ENCODE measurements at regions not wholly inside any gene's neighbourhood (a gene's known extent, or its start where the extent isn't known, plus 50 kb on each side); places are given as distances from the start of the nearest gene placed in this dataset.

GRCh38 chr3:151556596-151556995 is 95.7 kb upstream of the IGSF10 start:
- H3K9ac ChIP-seq (ENCODE audit: insufficient read depth, low read length, poor library complexity, severe bottlenecking) = no peak overlapping the region
- H3K4me3 ChIP-seq (replicated peaks in 1 of 3; ENCODE audit: low read depth in 2 of 3, low read length in 3 of 3) = no peak overlapping the region
- peak overlapping the region in 1 of 2 donors; percentile 21 for H3K27ac ChIP-seq (ENCODE audit: low read depth in 1 of 2, low read length in 2 of 2)
- DNase-seq = peak; percentile 29 to 60 (median 46)
- H2AFZ ChIP-seq (ENCODE audit: insufficient read depth, low read depth, low read length, poor library complexity, severe bottlenecking) = no peak overlapping the region
- TF ChIP-seq CTCF (IDR thresholded peaks at IDR 0.05) = no peak
- Mint-ChIP-seq H3K27me3 (ENCODE audit: low read depth in 3 of 3) (no peaks in the 10 kb centered on the region), H3K4me1 (peaks cover 39% of the 10 kb centered on the region), H3K9me3 (peaks cover 0 to 5% (median 4%) of the 10 kb centered on the region in 7 donors), H3K36me3 (no peaks in the 10 kb centered on the region), H3K27ac (peak overlapping the region in 3 of 7 donors; percentile 38 to 76 (median 62)), H3K4me3 (peak overlapping the region in 1 of 2 donors; percentile 58)
- H3K36me3 ChIP-seq (replicated peaks in 1 of 2; ENCODE audit: control insufficient read depth in 1 of 2, insufficient read depth in 2 of 2, low read length in 2 of 2) = no peaks in the 10 kb centered on the region
- no peak overlapping the region for H3K4me2 ChIP-seq (replicated peaks; ENCODE audit: extremely low read depth, low read length, poor library complexity, severe bottlenecking)
- H3K9me3 ChIP-seq (replicated peaks in 1 of 2; ENCODE audit: control insufficient read depth in 1 of 2, insufficient read depth in 1 of 2, low read length in 2 of 2) = no peaks in the 10 kb centered on the region
- WGBS (ENCODE audit: insufficient coverage) = 48% methylated on average over 3 of the region's 3 CpGs
- no peaks in the 10 kb centered on the region for H4K20me1 ChIP-seq (ENCODE audit: insufficient read depth, low read length)
- H3K79me2 ChIP-seq (ENCODE audit: insufficient read depth, low read length) = no peaks in the 10 kb centered on the region
- intact Hi-C loops (cut with micrococcal nuclease) = no loop called here
- no peaks in the 10 kb centered on the region for H3K27me3 ChIP-seq (ENCODE audit: control insufficient read depth in 2 of 2, insufficient read depth in 2 of 2, low read length in 2 of 2)
- peaks cover 32 to 43% of the 10 kb centered on the region in 2 donors for H3K4me1 ChIP-seq (ENCODE audit: control insufficient read depth in 1 of 2, insufficient read depth in 2 of 2, low read length in 2 of 2)

GRCh38 chr3:151555523-151555922 is 94.7 kb upstream of the IGSF10 start:
- no peak overlapping the region for H3K27ac ChIP-seq (ENCODE audit: low read depth in 1 of 2, low read length in 2 of 2)
- H3K27me3 ChIP-seq (ENCODE audit: control insufficient read depth in 2 of 2, insufficient read depth in 2 of 2, low read length in 2 of 2) = no peaks in the 10 kb centered on the region
- Mint-ChIP-seq H3K9me3 (peaks cover 0 to 6% (median 5%) of the 10 kb centered on the region in 7 donors), H3K27ac (no peak overlapping the region), H3K27me3 (ENCODE audit: low read depth in 3 of 3) (no peaks in the 10 kb centered on the region), H3K4me1 (peaks cover 36% of the 10 kb centered on the region), H3K4me3 (no peak overlapping the region), H3K36me3 (no peaks in the 10 kb centered on the region)
- H3K36me3 ChIP-seq (replicated peaks in 1 of 2; ENCODE audit: control insufficient read depth in 1 of 2, insufficient read depth in 2 of 2, low read length in 2 of 2) = no peaks in the 10 kb centered on the region
- 88% methylated on average over 1 of the region's 2 CpGs for WGBS (ENCODE audit: insufficient coverage)
- no peaks in the 10 kb centered on the region for H3K79me2 ChIP-seq (ENCODE audit: insufficient read depth, low read length)
- H2AFZ ChIP-seq (ENCODE audit: insufficient read depth, low read depth, low read length, poor library complexity, severe bottlenecking) = no peak overlapping the region
- H3K9ac ChIP-seq (ENCODE audit: insufficient read depth, low read length, poor library complexity, severe bottlenecking) = no peak overlapping the region
- H3K4me2 ChIP-seq (replicated peaks; ENCODE audit: extremely low read depth, low read length, poor library complexity, severe bottlenecking) = no peak overlapping the region
- H3K4me1 ChIP-seq (ENCODE audit: control insufficient read depth in 1 of 2, insufficient read depth in 2 of 2, low read length in 2 of 2) = peaks cover 29 to 34% of the 10 kb centered on the region in 2 donors
- H3K9me3 ChIP-seq (replicated peaks in 1 of 2; ENCODE audit: control insufficient read depth in 1 of 2, insufficient read depth in 1 of 2, low read length in 2 of 2) = no peaks in the 10 kb centered on the region
- TF ChIP-seq CTCF (IDR thresholded peaks at IDR 0.05) = no peak
- intact Hi-C loops (cut with micrococcal nuclease) = no loop called here
- DNase-seq = no peak
- no peaks in the 10 kb centered on the region for H4K20me1 ChIP-seq (ENCODE audit: insufficient read depth, low read length)
- H3K4me3 ChIP-seq (replicated peaks in 1 of 3; ENCODE audit: low read depth in 2 of 3, low read length in 3 of 3) = no peak overlapping the region
